WERI-Rb-1 (cell line): ENCODE measurements at regions not wholly inside any gene's neighbourhood (a gene's known extent, or its start where the extent isn't known, plus 50 kb on each side); places are given as distances from the start of the nearest gene placed in this dataset.

Source experiments
- DNase-seq: peaks from one replicate; pipeline ENCODE4 v3.0.0-alpha.2; 2020
- H3K27ac ChIP-seq: fragments of 250-450 bp; sonication (Bioruptor Pico); 2 replicates; pipeline ENCODE4 v1.5.1; 2020; ENCODE audit warnings: mild to moderate bottlenecking, moderate library complexity
- H3K27me3 ChIP-seq: fragments of 250-450 bp; sonication (Bioruptor Pico); 2 replicates; pipeline ENCODE4 v1.5.1; 2021; ENCODE audit warnings: mild to moderate bottlenecking, low read depth, moderate library complexity; ENCODE audit not compliant: insufficient read depth, severe bottlenecking
- H3K36me3 ChIP-seq: fragments of 250-450 bp; sonication (Bioruptor Pico); 2 replicates; pipeline ENCODE4 v1.5.1; 2020; ENCODE audit warnings: mild to moderate bottlenecking, moderate library complexity
- H3K4me3 ChIP-seq: 2 replicates; pipeline ENCODE4 v1.5.1; 2011; ENCODE audit warnings: low read depth, mild to moderate bottlenecking, control low read depth, low read length
- H3K9me3 ChIP-seq: fragments of 250-450 bp; sonication (Bioruptor Pico); 2 replicates; pipeline ENCODE4 v1.5.1; 2021; ENCODE audit warnings: mild to moderate bottlenecking, moderate library complexity; ENCODE audit not compliant: severe bottlenecking
- TF ChIP-seq, protein P1 (sequence below): IDR thresholded peaks from 2 replicates; pipeline ENCODE4 v1.5.1; 2011; ENCODE audit warnings: low read depth, mild to moderate bottlenecking, control low read depth, inconsistent platforms, low read length

GRCh38 chr12:82057770-82058169 is 298.6 kb upstream of the PPFIA2 start:
- H3K9me3 ChIP-seq: no peaks in the 10 kb centered on the region
- H3K36me3 ChIP-seq: no peaks in the 10 kb centered on the region
- no peak for DNase-seq
- TF ChIP-seq, protein P1, sequence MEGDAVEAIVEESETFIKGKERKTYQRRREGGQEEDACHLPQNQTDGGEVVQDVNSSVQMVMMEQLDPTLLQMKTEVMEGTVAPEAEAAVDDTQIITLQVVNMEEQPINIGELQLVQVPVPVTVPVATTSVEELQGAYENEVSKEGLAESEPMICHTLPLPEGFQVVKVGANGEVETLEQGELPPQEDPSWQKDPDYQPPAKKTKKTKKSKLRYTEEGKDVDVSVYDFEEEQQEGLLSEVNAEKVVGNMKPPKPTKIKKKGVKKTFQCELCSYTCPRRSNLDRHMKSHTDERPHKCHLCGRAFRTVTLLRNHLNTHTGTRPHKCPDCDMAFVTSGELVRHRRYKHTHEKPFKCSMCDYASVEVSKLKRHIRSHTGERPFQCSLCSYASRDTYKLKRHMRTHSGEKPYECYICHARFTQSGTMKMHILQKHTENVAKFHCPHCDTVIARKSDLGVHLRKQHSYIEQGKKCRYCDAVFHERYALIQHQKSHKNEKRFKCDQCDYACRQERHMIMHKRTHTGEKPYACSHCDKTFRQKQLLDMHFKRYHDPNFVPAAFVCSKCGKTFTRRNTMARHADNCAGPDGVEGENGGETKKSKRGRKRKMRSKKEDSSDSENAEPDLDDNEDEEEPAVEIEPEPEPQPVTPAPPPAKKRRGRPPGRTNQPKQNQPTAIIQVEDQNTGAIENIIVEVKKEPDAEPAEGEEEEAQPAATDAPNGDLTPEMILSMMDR: no peak
- no peaks in the 10 kb centered on the region for H3K27me3 ChIP-seq
- no peak overlapping the region for H3K4me3 ChIP-seq
- no peak overlapping the region for H3K27ac ChIP-seq

DNA sequence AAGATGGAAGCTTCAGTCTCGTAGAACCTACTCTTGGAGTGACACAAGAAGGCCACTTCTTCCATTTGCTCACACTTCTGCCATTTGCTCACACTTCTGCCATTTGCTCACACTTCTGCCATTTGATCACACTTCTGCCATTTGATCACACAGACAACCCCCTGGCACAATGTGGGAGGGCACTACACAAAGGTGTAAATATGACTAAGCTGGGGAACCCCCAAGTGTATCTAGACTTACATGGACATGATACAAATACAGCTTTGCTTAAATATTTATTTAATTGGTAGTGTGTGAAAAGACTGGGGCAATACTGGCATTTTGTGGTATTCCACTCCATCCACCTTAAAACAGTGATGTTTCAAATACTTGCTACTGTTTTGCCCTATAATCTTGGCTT is 296.2 kb upstream of the PPFIA2 start:
- no peak overlapping the region for H3K27ac ChIP-seq
- no peak overlapping the region for H3K4me3 ChIP-seq
- H3K27me3 ChIP-seq: no peaks in the 10 kb centered on the region
- no peaks in the 10 kb centered on the region for H3K9me3 ChIP-seq
- DNase-seq: no peak
- H3K36me3 ChIP-seq: no peaks in the 10 kb centered on the region
- TF ChIP-seq, protein P1: no peak

DNA sequence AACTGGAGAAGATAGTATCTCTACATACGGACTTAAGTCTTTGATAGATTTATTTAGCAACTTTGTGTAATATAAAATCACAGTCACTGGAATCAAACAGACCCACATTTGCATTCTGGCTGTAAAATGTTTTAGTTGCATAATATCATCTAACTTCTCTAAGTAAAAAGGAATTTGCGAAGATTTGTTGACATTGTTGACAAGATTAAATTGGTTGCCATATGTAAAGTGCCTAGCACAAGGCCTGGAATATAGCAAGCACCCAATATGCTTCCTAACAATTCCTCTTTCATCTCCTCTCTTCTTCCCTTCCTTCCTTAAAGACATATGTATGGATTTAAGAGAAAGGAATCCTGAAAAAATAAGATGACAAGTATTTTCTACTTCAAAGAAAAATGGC is 295.4 kb upstream of the PPFIA2 start:
- TF ChIP-seq, protein P1: no peak
- Histone ChIP-seq H3K4me3 (no peak overlapping the region), H3K36me3 (no peaks in the 10 kb centered on the region), H3K27ac (no peak overlapping the region), H3K9me3 (no peaks in the 10 kb centered on the region), H3K27me3 (no peaks in the 10 kb centered on the region)
- no peak for DNase-seq

DNA sequence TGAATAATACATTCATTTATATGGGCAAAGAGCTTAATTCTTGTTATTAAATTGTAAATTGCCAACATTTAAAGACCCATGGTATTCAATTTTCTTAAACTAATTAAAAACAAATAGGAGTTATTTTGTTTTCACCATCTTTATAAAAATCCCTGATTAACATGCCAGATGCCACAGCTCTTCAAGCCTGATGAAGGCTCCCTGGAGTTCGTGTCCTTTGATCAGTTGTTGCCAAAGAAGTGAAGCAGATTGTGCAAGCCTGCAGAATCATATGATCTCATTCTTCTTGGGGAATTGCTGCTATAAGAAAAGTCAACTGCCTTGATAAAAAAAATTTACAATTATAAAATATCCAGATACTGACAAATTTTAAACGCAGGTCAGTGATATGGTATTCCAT is 288.3 kb upstream of the PPFIA2 start:
- H3K36me3 ChIP-seq: no peaks in the 10 kb centered on the region
- no peak overlapping the region for H3K4me3 ChIP-seq
- no peaks in the 10 kb centered on the region for H3K9me3 ChIP-seq
- no peak overlapping the region for H3K27ac ChIP-seq
- no peaks in the 10 kb centered on the region for H3K27me3 ChIP-seq
- DNase-seq: no peak
- TF ChIP-seq, protein P1: no peak

GRCh38 chr12:82040987-82041743 is 282.0 kb upstream of the PPFIA2 start:
- DNase-seq: no peak
- H3K36me3 ChIP-seq: no peaks in the 10 kb centered on the region
- no peak overlapping the region for H3K4me3 ChIP-seq
- H3K9me3 ChIP-seq: no peaks in the 10 kb centered on the region
- TF ChIP-seq, protein P1: no peak
- H3K27me3 ChIP-seq: no peaks in the 10 kb centered on the region
- H3K27ac ChIP-seq: no peak overlapping the region

DNA sequence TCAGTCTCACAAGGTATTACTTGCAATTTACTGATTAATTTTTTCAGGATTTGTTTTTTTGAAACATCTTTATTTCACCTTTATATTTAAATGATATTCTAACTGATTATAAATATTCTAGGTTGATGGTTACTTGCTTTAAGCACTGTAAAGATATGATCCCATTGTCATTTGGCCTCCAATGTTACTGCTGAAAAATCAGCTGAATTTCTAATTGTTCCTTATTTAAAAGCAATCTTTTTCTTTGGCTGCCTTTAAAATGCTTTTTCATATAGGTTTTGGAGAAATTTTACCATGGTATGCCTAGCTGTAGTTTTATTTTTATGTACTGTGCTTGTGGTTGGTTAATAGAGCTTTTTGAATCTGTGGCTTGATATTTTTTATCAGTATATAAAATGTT is 275.6 kb upstream of the PPFIA2 start:
- Histone ChIP-seq H3K27me3 (no peaks in the 10 kb centered on the region), H3K9me3 (peaks cover 2% of the 10 kb centered on the region), H3K27ac (no peak overlapping the region), H3K4me3 (no peak overlapping the region), H3K36me3 (no peaks in the 10 kb centered on the region)
- DNase-seq: no peak
- TF ChIP-seq, protein P1: no peak
